Esophagus muscularis mucosa (tissue), 4 donors: ENCODE measurements at regions not wholly inside any gene's neighbourhood (a gene's known extent, or its start where the extent isn't known, plus 50 kb on each side); places are given as distances from the start of the nearest gene placed in this dataset.

Source experiments
- EP300 ChIP-seq: sonication (generic); formaldehyde crosslinking; IDR thresholded peaks from one replicate; pipeline ENCODE4 v1.6.1; 2017; ENCODE audit warnings: antibody characterized with exemption
- POLR2A ChIP-seq: fragments of 450-650 bp; IDR thresholded peaks from one replicate; pipeline ENCODE4 v1.6.1; 2017; ENCODE audit warnings: antibody characterized with exemption, moderate library complexity, mild to moderate bottlenecking, low read depth
- POLR2AphosphoS5 ChIP-seq, 2 donors: sonication (generic); formaldehyde crosslinking; IDR thresholded peaks; one replicate each; pipeline ENCODE4 v1.6.1; 2017; ENCODE audit warnings: antibody characterized with exemption in 2 of 2
- TF ChIP-seq, protein P1 (sequence below), 3 experiments: fragments of 200-600 bp in 2 of 3; fragments of 450-650 bp in 1 of 3; sonication (generic) in 2 of 3; IDR thresholded peaks; one replicate each; pipeline ENCODE4 v1.5.1; 2017 to 2019; ENCODE audit warnings: antibody characterized with exemption in 3 of 3, mild to moderate bottlenecking in 2 of 3, moderate library complexity in 1 of 3

DNA sequence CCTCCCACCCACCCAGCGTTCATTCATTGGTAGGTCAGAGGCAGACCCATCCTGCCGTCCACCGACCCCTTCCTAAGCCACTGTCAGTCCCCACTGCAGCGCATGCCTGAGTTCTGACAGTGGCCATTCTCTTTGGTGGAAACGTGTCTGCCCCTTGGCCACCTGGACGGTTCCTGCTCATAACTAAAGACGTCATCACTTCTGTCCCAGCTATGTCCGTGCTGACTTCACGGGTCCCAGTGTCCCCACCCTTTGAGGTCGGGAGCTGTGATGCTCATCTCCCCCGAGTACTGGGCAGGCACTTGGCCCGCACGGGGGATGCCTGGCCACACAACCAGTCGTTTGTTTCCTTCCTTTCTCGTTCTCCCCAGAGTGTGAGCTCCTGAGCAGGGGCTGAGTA is 267.1 kb downstream of the C16orf95 start:
- no peak for TF ChIP-seq POLR2AphosphoS5 (IDR thresholded peaks at IDR 0.05)
- TF ChIP-seq EP300 = no peak
- TF ChIP-seq, protein P1, sequence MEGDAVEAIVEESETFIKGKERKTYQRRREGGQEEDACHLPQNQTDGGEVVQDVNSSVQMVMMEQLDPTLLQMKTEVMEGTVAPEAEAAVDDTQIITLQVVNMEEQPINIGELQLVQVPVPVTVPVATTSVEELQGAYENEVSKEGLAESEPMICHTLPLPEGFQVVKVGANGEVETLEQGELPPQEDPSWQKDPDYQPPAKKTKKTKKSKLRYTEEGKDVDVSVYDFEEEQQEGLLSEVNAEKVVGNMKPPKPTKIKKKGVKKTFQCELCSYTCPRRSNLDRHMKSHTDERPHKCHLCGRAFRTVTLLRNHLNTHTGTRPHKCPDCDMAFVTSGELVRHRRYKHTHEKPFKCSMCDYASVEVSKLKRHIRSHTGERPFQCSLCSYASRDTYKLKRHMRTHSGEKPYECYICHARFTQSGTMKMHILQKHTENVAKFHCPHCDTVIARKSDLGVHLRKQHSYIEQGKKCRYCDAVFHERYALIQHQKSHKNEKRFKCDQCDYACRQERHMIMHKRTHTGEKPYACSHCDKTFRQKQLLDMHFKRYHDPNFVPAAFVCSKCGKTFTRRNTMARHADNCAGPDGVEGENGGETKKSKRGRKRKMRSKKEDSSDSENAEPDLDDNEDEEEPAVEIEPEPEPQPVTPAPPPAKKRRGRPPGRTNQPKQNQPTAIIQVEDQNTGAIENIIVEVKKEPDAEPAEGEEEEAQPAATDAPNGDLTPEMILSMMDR (IDR thresholded peaks at IDR 0.05) = no peak
- TF ChIP-seq POLR2A = no peak
